ENCODE measurements at regions not wholly inside any gene's neighbourhood (a gene's known extent, or its start where the extent isn't known, plus 50 kb on each side); places are given as distances from the start of the nearest gene placed in this dataset.

GRCh38 chr2:157036726-157037125, 220.8 kb upstream of the GALNT5 start:
- intact Hi-C loops (cut with DNase I) = no loop called here

GRCh38 chr2:157043786-157044185, 213.7 kb upstream of the GALNT5 start:
- TF ChIP-seq POLR2A (IDR thresholded peaks at IDR 0.05) (no peak), CTCF (IDR thresholded peaks at IDR 0.05) (no peak)
- Histone ChIP-seq H3K4me3 (no peak overlapping the region), H3K27me3 (no peaks in the 10 kb centered on the region), H3K27ac (no peak overlapping the region), H3K4me1 (replicated peaks in 1 of 2) (no peaks in the 10 kb centered on the region), H3K9me3 (replicated peaks in 1 of 3) (no peaks in the 10 kb centered on the region), H3K36me3 (replicated peaks in 1 of 2) (no peaks in the 10 kb centered on the region)
- DNase-seq = no peak
- 87 to 93% (median 88%) methylated on average over 1 of the region's 1 CpG for WGBS, 4 donors
- intact Hi-C loops (cut with DNase I) = no loop called here

More at GRCh38 chr2:157036726-157037125, 220.8 kb upstream of the GALNT5 start:
- TF ChIP-seq POLR2A (IDR thresholded peaks at IDR 0.05) = no peak
- TF ChIP-seq CTCF (IDR thresholded peaks at IDR 0.05) = no peak
- 84 to 91% (median 88%) methylated on average over 2 of the region's 2 CpGs for WGBS, 4 donors
- Histone ChIP-seq H3K27me3 (no peaks in the 10 kb centered on the region), H3K9me3 (replicated peaks in 1 of 3) (no peaks in the 10 kb centered on the region), H3K4me3 (no peak overlapping the region), H3K27ac (no peak overlapping the region), H3K36me3 (replicated peaks in 1 of 2) (no peaks in the 10 kb centered on the region), H3K4me1 (replicated peaks in 1 of 2) (no peaks in the 10 kb centered on the region)
- DNase-seq = no peak

GRCh38 chr2:157046396-157046795, 211.1 kb upstream of the GALNT5 start:
- TF ChIP-seq CTCF (IDR thresholded peaks at IDR 0.05) (no peak), POLR2A (IDR thresholded peaks at IDR 0.05) (no peak)

GRCh38 chr2:157052685-157053224, 204.8 kb upstream of the GALNT5 start:
- WGBS, 4 donors = 46 to 62% (median 54%) methylated on average over 5 of the region's 5 CpGs
- no peaks in the 10 kb centered on the region for H3K36me3 ChIP-seq (replicated peaks in 1 of 2)
- no peaks in the 10 kb centered on the region for H3K27me3 ChIP-seq
- DNase-seq = peak in 6 of 7 donors; percentile 26 to 57 (median 42)
- TF ChIP-seq CTCF (IDR thresholded peaks at IDR 0.05) (no peak), POLR2A (IDR thresholded peaks at IDR 0.05) (no peak)
- intact Hi-C loops (cut with DNase I) = no loop called here
- peaks cover 0 to 14% of the 10 kb centered on the region in 2 donors for H3K4me1 ChIP-seq (replicated peaks in 1 of 2)
- H3K4me3 ChIP-seq = no peak overlapping the region
- H3K9me3 ChIP-seq (replicated peaks in 1 of 3) = no peaks in the 10 kb centered on the region
- peak overlapping the region in 1 of 5 donors; percentile 18 for H3K27ac ChIP-seq

More at GRCh38 chr2:157046396-157046795, 211.1 kb upstream of the GALNT5 start:
- intact Hi-C loops (cut with DNase I) = no loop called here
- H3K4me1 ChIP-seq (replicated peaks in 1 of 2) = no peaks in the 10 kb centered on the region
- WGBS, 4 donors = 90 to 100% (median 93%) methylated on average over 1 of the region's 1 CpG
- H3K9me3 ChIP-seq (replicated peaks in 1 of 3) = no peaks in the 10 kb centered on the region
- no peak overlapping the region for H3K4me3 ChIP-seq
- H3K36me3 ChIP-seq (replicated peaks in 1 of 2) = no peaks in the 10 kb centered on the region
- no peak for DNase-seq
- H3K27ac ChIP-seq = no peak overlapping the region
- no peaks in the 10 kb centered on the region for H3K27me3 ChIP-seq

All from adrenal gland (tissue), 9 donors.